BLaER1 treated with 17β-estradiol and CSF1 and Interleukin-3, amounts not matched to agents 10 nM and 100 nM (cell line): ENCODE measurements at regions not wholly inside any gene's neighbourhood (a gene's known extent, or its start where the extent isn't known, plus 50 kb on each side); places are given as distances from the start of the nearest gene placed in this dataset.

Source experiments
- H3K27ac ChIP-seq, 11 experiments: shearing (Covaris generic); formaldehyde crosslinking; 2 replicates each; pipeline ENCODE4 v1.8.1; 2022
- H3K27me3 ChIP-seq, 11 experiments: shearing (Covaris generic); formaldehyde crosslinking; 2 replicates each; pipeline ENCODE4 v1.8.1; 2022
- H3K36me3 ChIP-seq, 11 experiments: shearing (Covaris generic); formaldehyde crosslinking; 2 replicates each; pipeline ENCODE4 v1.8.1; 2022
- H3K4me1 ChIP-seq, 10 experiments: shearing (Covaris generic); formaldehyde crosslinking; 2 replicates each; pipeline ENCODE4 v1.8.1; 2022
- H3K4me2 ChIP-seq, 11 experiments: shearing (Covaris generic); formaldehyde crosslinking; 2 replicates each; pipeline ENCODE4 v1.8.1; 2022
- H3K4me3 ChIP-seq, 10 experiments: shearing (Covaris generic); formaldehyde crosslinking; 2 replicates each; pipeline ENCODE4 v1.8.1; 2022
- H3K9ac ChIP-seq, 11 experiments: shearing (Covaris generic); formaldehyde crosslinking; 2 replicates each; pipeline ENCODE4 v1.8.1; 2022
- H3K9me3 ChIP-seq, 11 experiments: shearing (Covaris generic); formaldehyde crosslinking; replicated peaks in 1 of 11; 2 replicates each; pipeline ENCODE4 v1.8.1; 2022
- H4K20me1 ChIP-seq, 11 experiments: shearing (Covaris generic); formaldehyde crosslinking; 2 replicates each; pipeline ENCODE4 v1.8.1; 2022
- Cebpa-rat ChIP-seq, 11 experiments: shearing (Covaris generic); IDR thresholded peaks; 2 replicates each; pipeline ENCODE4 v1.8.1; 2022

DNA sequence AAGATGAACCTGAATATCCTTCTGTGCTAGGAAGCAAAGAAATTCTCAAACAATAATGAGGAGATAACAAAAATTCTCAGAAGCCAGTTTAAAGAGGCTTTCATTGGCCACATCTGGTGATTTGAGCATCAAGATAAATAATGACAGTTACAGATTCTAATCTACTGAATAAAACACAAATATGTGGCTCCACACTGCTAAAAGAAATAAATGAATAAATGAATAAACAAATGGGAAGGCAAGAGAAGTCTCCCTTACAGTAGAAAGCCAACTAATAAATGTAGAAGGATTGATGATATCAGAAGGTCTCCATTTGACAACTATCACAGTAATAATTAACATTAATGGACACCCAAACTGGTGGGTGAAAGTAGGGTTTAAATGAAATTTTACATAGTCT is 54.6 kb upstream of the ADAM23 start:
- no peak for TF ChIP-seq Cebpa-rat (IDR thresholded peaks at IDR 0.05)
- no peaks in the 10 kb centered on the region for H3K27me3 ChIP-seq
- peaks cover 9 to 22% (median 14%) of the 10 kb centered on the region in 11 experiments for H3K9me3 ChIP-seq
- H3K4me2 ChIP-seq, result no peak overlapping the region
- H3K4me3 ChIP-seq, result no peak overlapping the region
- no peaks in the 10 kb centered on the region for H3K36me3 ChIP-seq
- H4K20me1 ChIP-seq, result no peaks in the 10 kb centered on the region
- H3K4me1 ChIP-seq, result no peaks in the 10 kb centered on the region
- no peak overlapping the region for H3K9ac ChIP-seq
- no peak overlapping the region for H3K27ac ChIP-seq

DNA sequence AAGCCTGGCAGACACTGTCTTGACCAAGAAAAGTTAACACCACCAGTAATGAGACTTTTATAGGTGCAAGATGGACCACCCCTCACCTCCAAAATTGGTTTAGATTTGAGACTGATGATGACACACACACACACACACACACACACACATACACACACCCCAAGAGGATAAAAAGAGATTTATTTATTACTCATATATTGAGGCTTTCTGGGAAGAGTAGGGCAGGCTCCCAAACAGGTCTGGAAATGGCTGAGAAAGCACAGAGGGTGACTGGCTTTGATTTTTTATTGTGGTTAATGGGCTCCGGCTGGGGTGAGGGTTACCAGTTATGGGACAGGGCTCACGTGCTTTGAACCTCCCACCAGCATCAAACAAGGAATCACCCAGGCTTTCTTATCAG is 54.2 kb upstream of the ADAM23 start:
- no peaks in the 10 kb centered on the region for H4K20me1 ChIP-seq
- H3K4me2 ChIP-seq, result no peak overlapping the region
- H3K27me3 ChIP-seq, result no peaks in the 10 kb centered on the region
- no peak overlapping the region for H3K4me3 ChIP-seq
- no peaks in the 10 kb centered on the region for H3K36me3 ChIP-seq
- no peaks in the 10 kb centered on the region for H3K4me1 ChIP-seq
- TF ChIP-seq Cebpa-rat (IDR thresholded peaks at IDR 0.05), result no peak
- H3K27ac ChIP-seq, result no peak overlapping the region
- peaks cover 9 to 22% (median 14%) of the 10 kb centered on the region in 11 experiments for H3K9me3 ChIP-seq
- H3K9ac ChIP-seq, result no peak overlapping the region

DNA sequence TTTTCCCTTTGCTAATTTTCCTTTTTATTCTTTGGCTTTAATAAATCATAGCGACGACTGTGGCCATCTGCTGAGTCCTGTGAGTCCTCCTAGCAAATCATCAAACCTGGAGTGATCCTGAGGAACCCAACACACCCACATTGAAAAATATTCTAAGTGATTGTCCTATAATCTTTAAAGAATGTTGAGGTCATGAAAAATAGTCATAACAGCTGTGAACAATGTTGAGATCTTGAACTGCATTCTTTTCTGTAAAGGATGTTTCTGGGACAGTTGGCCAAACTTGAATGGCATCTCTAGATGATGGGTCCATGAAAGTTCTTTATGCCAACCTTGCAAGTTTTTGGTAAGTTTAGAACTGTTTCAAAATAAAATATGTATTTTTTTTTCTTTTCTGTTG is 53.2 kb upstream of the ADAM23 start:
- TF ChIP-seq Cebpa-rat (IDR thresholded peaks at IDR 0.05), result no peak

DNA sequence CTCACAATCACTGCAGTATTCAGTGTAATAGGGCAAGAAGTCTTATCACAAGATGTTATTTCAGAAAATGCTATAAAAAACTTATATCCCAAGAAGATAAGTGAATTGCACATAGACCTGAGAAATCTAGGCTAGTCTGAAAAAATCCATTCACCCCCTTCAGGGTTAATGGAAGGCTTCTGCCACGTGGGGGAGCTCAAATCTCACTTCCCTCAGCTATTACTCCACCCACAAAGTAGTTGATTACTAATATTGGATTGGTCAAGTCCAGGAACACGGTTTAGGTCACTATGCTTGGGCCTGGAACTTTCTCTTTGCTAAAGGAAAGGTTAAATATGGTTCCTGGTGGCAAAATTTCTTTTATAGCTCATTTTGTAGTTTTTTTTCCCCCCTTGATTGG is 51.2 kb upstream of the ADAM23 start:
- Histone ChIP-seq H4K20me1 (no peaks in the 10 kb centered on the region), H3K27me3 (no peaks in the 10 kb centered on the region), H3K4me3 (no peak overlapping the region), H3K27ac (no peak overlapping the region), H3K4me1 (peaks cover 0 to 10% (median 0%) of the 10 kb centered on the region in 10 experiments; a peak in 5 of 20 replicates), H3K36me3 (no peaks in the 10 kb centered on the region), H3K4me2 (no peak overlapping the region), H3K9me3 (peaks cover 9 to 18% (median 12%) of the 10 kb centered on the region in 11 experiments; a peak in 21 of 22 replicates), H3K9ac (no peak overlapping the region)
- TF ChIP-seq Cebpa-rat (IDR thresholded peaks at IDR 0.05), result no peak

More for the DNA sequence above, 53.2 kb upstream of the ADAM23 start:
- H4K20me1 ChIP-seq, result no peaks in the 10 kb centered on the region
- no peaks in the 10 kb centered on the region for H3K27me3 ChIP-seq
- no peak overlapping the region for H3K4me3 ChIP-seq
- no peaks in the 10 kb centered on the region for H3K4me1 ChIP-seq
- H3K4me2 ChIP-seq, result no peak overlapping the region
- no peak overlapping the region for H3K27ac ChIP-seq
- no peak overlapping the region for H3K9ac ChIP-seq
- peaks cover 9 to 20% (median 12%) of the 10 kb centered on the region in 11 experiments; a peak in 21 of 22 replicates for H3K9me3 ChIP-seq
- no peaks in the 10 kb centered on the region for H3K36me3 ChIP-seq
